Endodermal cell (in vitro differentiated cells): ENCODE measurements at regions not wholly inside any gene's neighbourhood (a gene's known extent, or its start where the extent isn't known, plus 50 kb on each side); places are given as distances from the start of the nearest gene placed in this dataset.

Source experiments
- DNase-seq: peaks from one replicate; pipeline ENCODE4 v3.0.0-alpha.2; 2017
- H3K27ac ChIP-seq: 2 replicates; pipeline ENCODE4 v1.5.1; 2013; ENCODE audit warnings: mild to moderate bottlenecking, low read depth, low read length, moderate library complexity
- H3K27me3 ChIP-seq: 2 replicates; pipeline ENCODE4 v1.6.1; 2013; ENCODE audit warnings: mild to moderate bottlenecking, low read length, moderate library complexity; ENCODE audit not compliant: insufficient read depth, control insufficient read depth, poor library complexity, severe bottlenecking
- H3K36me3 ChIP-seq: 2 replicates; pipeline ENCODE4 v1.7.0; 2013; ENCODE audit warnings: mild to moderate bottlenecking, low read length, moderate library complexity; ENCODE audit not compliant: control insufficient read depth, insufficient read depth
- H3K4me1 ChIP-seq: one replicate; pipeline ENCODE4 v1.7.0; 2013; ENCODE audit warnings: low read length; ENCODE audit not compliant: control insufficient read depth, insufficient read depth
- H3K4me3 ChIP-seq: 2 replicates; pipeline ENCODE4 v1.5.1; 2013; ENCODE audit warnings: mild to moderate bottlenecking, low read length, moderate library complexity
- H3K9ac ChIP-seq: 2 replicates; pipeline ENCODE4 v1.6.1; 2013; ENCODE audit warnings: mild to moderate bottlenecking, low read length, moderate library complexity; ENCODE audit not compliant: poor library complexity, severe bottlenecking; ENCODE audit errors: extremely low read depth
- H3K9me3 ChIP-seq: 2 replicates; pipeline ENCODE4 v1.6.1; 2013; ENCODE audit warnings: mild to moderate bottlenecking, low read length, moderate library complexity; ENCODE audit not compliant: control insufficient read depth
- H3K27ac Mint-ChIP-seq: 2 replicates; pipeline ENCODE4 v1.8.0; 2020; ENCODE audit warnings: mixed read lengths
- H3K27me3 Mint-ChIP-seq: 2 replicates; pipeline ENCODE4 v1.8.0; 2021; ENCODE audit warnings: mild to moderate bottlenecking, mixed read lengths; ENCODE audit not compliant: insufficient read depth
- H3K36me3 Mint-ChIP-seq: 2 replicates; pipeline ENCODE4 v1.8.0; 2020; ENCODE audit warnings: low read depth, mixed read lengths
- H3K4me1 Mint-ChIP-seq: 2 replicates; pipeline ENCODE4 v1.8.0; 2020; ENCODE audit warnings: mixed read lengths
- H3K4me3 Mint-ChIP-seq: 2 replicates; pipeline ENCODE4 v1.8.0; 2020; ENCODE audit warnings: mild to moderate bottlenecking, moderate library complexity, mixed read lengths
- H3K9me3 Mint-ChIP-seq: 2 replicates; pipeline ENCODE4 v1.8.0; 2020; ENCODE audit warnings: mild to moderate bottlenecking, mixed read lengths
- CTCF ChIP-seq: fragments of 200-600 bp; sonication (generic); conservative IDR thresholded peaks from 2 replicates; pipeline ENCODE4 v1.5.0; 2021; ENCODE audit warnings: antibody characterized with exemption, mild to moderate bottlenecking
- WGBS, 2 experiments: methylation state at CpG; one replicate each; pipeline versions ENCODE4 v1.1.5 to v1.1.7; 2013; ENCODE audit warnings: missing lambda C conversion rate in 2 of 2, mixed read lengths in 1 of 2; ENCODE audit not compliant: insufficient coverage in 1 of 2, insufficient read length in 1 of 2; 5-methylcytosine and 5-hydroxymethylcytosine counted together

DNA sequence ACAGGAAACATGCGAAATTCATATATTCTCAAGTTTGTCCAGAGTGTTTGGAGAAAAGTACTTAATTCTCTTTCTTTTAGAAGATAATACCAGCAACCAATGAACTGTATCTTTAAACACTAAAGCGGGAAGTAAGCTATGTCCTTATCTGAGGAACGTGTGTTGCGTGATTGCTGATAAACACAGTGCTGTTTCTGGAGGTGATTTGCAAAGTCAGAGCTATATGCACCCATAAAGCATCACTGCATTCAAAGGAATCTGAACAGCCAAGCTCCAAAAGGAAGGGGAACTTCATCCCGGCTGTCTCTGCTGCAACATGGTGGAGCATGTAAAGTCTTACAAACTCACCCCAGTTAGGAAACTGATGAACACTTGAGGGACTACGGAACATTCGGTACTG lies 271.7 kb upstream of the FN1 start:
- H3K4me1 Mint-ChIP-seq = peaks cover 27% of the 10 kb centered on the region
- H3K27me3 Mint-ChIP-seq = no peaks in the 10 kb centered on the region
- no peaks in the 10 kb centered on the region for H3K27me3 ChIP-seq
- H3K9ac ChIP-seq = no peak overlapping the region
- H3K4me1 ChIP-seq = peaks cover 7% of the 10 kb centered on the region
- no peaks in the 10 kb centered on the region for H3K9me3 Mint-ChIP-seq
- H3K36me3 Mint-ChIP-seq = no peaks in the 10 kb centered on the region
- H3K4me3 Mint-ChIP-seq = no peak overlapping the region
- H3K4me3 ChIP-seq = no peak overlapping the region
- no peak overlapping the region for H3K27ac Mint-ChIP-seq
- H3K36me3 ChIP-seq = no peaks in the 10 kb centered on the region
- H3K27ac ChIP-seq = no peak overlapping the region
- no peak for TF ChIP-seq CTCF
- DNase-seq = no peak
- H3K9me3 ChIP-seq = no peaks in the 10 kb centered on the region
- 89 to 90% methylated on average over 3 to 7 of the region's 7 CpGs for WGBS, 2 experiments

DNA sequence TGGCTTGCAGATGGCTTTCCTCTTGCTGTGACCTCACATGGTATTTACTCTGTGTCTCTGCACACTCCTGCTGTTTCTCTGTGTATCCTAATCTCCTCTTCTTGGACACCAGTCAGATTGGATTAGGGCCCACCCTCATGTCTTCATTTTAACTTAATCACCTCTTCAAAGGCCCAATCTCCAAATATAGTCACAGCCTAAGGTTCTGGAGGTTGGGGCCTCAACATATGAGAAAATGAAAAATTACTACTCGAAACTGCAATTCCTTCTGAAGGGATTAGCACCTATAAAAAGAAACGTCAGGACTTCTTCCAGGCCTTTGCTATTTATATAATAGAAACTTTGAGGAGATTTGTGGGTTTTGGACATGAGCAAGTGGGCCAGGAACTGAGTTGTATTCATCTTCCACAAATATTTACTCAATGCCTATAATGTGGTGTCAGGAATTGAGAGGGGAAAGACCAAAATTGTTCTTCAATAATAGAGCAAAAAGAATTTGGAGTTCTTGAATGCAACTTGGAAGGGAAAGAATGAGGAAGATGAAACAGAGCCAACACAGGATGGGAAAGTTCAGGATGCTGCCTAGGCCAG lies 270.0 kb upstream of the FN1 start:
- no peak overlapping the region for H3K9ac ChIP-seq
- H3K27ac Mint-ChIP-seq = no peak overlapping the region
- H3K27ac ChIP-seq = no peak overlapping the region
- H3K27me3 ChIP-seq = no peaks in the 10 kb centered on the region
- H3K4me1 ChIP-seq = no peaks in the 10 kb centered on the region
- no peak overlapping the region for H3K4me3 ChIP-seq
- H3K36me3 ChIP-seq = no peaks in the 10 kb centered on the region
- H3K4me1 Mint-ChIP-seq = peaks cover 10% of the 10 kb centered on the region
- H3K9me3 ChIP-seq = no peaks in the 10 kb centered on the region
- no peak for TF ChIP-seq CTCF
- WGBS, 2 experiments = 95 to 100% methylated on average over 1 to 2 of the region's 2 CpGs
- no peaks in the 10 kb centered on the region for H3K9me3 Mint-ChIP-seq
- no peaks in the 10 kb centered on the region for H3K27me3 Mint-ChIP-seq
- no peak for DNase-seq
- H3K36me3 Mint-ChIP-seq = no peaks in the 10 kb centered on the region
- no peak overlapping the region for H3K4me3 Mint-ChIP-seq

DNA sequence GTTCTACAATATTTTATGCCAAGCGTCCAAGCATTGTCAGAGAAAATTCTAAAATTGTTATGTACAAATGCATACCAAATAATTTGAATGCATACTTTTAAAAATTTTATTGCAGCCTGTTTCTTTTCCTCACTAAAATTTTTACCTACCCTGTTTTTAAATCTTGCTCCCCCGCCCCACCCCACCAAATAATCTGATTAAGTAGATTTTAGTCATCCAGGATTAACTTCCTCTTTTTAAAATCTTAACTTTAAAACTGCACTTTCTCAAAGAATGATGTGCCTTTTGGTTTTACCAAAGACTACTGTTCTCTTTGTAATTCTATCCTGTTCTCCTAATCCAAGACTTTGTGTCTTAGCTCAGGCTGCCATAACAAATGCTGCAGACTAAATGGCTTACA lies 269.4 kb upstream of the FN1 start:
- Mint-ChIP-seq H3K27me3 (no peaks in the 10 kb centered on the region), H3K9me3 (no peaks in the 10 kb centered on the region), H3K4me1 (peaks cover 13% of the 10 kb centered on the region), H3K36me3 (no peaks in the 10 kb centered on the region), H3K27ac (no peak overlapping the region), H3K4me3 (no peak overlapping the region)
- Histone ChIP-seq H3K9ac (no peak overlapping the region), H3K4me1 (no peaks in the 10 kb centered on the region), H3K36me3 (no peaks in the 10 kb centered on the region), H3K27me3 (no peaks in the 10 kb centered on the region), H3K27ac (no peak overlapping the region), H3K9me3 (no peaks in the 10 kb centered on the region), H3K4me3 (no peak overlapping the region)
- no peak for TF ChIP-seq CTCF
- 100% methylated on average over 1 to 2 of the region's 2 CpGs for WGBS, 2 experiments
- DNase-seq = no peak
